ENCODE measurements at regions not wholly inside any gene's neighbourhood (a gene's known extent, or its start where the extent isn't known, plus 50 kb on each side); places are given as distances from the start of the nearest gene placed in this dataset.

- H3K4me3 Mint-ChIP-seq = no peak overlapping the region
- no peak overlapping the region for H3K27ac Mint-ChIP-seq
- CTCF ChIA-PET = interaction anchor here (0.7 kb wide), 1 partner anchor 262 kb away, joined by 3 read pairs; no protein-coding TSS in a partner anchor
- no peaks in the 10 kb centered on the region for H3K27me3 Mint-ChIP-seq
- no peak for DNase-seq
- H3K4me1 Mint-ChIP-seq = no peaks in the 10 kb centered on the region
- H3K9me3 Mint-ChIP-seq = no peaks in the 10 kb centered on the region
- H3K36me3 Mint-ChIP-seq = no peaks in the 10 kb centered on the region
Measured at GRCh38 chr11:105328061-105328460, 188.5 kb upstream of the CARD18 start.

- no peak for DNase-seq
- H3K4me3 Mint-ChIP-seq = no peak overlapping the region
- H3K27me3 Mint-ChIP-seq = no peaks in the 10 kb centered on the region
- CTCF ChIA-PET = no interaction called here
- no peaks in the 10 kb centered on the region for H3K9me3 Mint-ChIP-seq
- no peak overlapping the region for H3K27ac Mint-ChIP-seq
- H3K4me1 Mint-ChIP-seq = no peaks in the 10 kb centered on the region
- H3K36me3 Mint-ChIP-seq = no peaks in the 10 kb centered on the region
Measured at GRCh38 chr11:105324156-105324555, 184.6 kb upstream of the CARD18 start.

- no peak overlapping the region for H3K27ac Mint-ChIP-seq
- H3K4me1 Mint-ChIP-seq = no peaks in the 10 kb centered on the region
- no peaks in the 10 kb centered on the region for H3K36me3 Mint-ChIP-seq
- CTCF ChIA-PET = no interaction called here
- H3K9me3 Mint-ChIP-seq = no peaks in the 10 kb centered on the region
- peaks cover 3% of the 10 kb centered on the region for H3K27me3 Mint-ChIP-seq
- DNase-seq = no peak
- no peak overlapping the region for H3K4me3 Mint-ChIP-seq
Measured at GRCh38 chr11:105321696-105322095, 182.1 kb upstream of the CARD18 start.

- Mint-ChIP-seq H3K4me3 (no peak overlapping the region), H3K9me3 (no peaks in the 10 kb centered on the region), H3K36me3 (no peaks in the 10 kb centered on the region), H3K27ac (no peak overlapping the region), H3K27me3 (peaks cover 3% of the 10 kb centered on the region), H3K4me1 (no peaks in the 10 kb centered on the region)
- CTCF ChIA-PET = no interaction called here
- no peak for DNase-seq
Measured at GRCh38 chr11:105315287-105315686, 175.7 kb upstream of the CARD18 start.

DNA sequence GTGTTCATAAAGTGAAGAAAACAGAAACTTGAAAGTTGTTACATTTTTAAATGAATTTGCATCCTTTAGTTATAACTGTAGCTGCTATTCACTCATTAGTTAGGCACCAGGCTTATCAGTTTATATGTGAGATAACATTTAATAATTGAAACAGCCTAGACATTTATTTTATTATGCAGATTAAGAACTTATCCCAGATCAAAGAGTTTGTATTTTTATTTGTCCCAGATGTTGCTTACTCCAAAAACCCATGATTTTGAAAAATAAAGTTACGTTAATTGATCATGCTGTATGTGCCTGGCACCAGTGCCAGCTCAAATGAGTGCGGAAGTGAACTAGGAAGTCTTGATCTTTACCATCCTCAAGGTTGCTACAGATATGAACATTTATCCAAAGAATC is 172.7 kb upstream of the CARD18 start:
- Mint-ChIP-seq H3K4me3 (no peak overlapping the region), H3K9me3 (no peaks in the 10 kb centered on the region), H3K4me1 (no peaks in the 10 kb centered on the region), H3K27ac (no peak overlapping the region), H3K36me3 (no peaks in the 10 kb centered on the region), H3K27me3 (no peaks in the 10 kb centered on the region)
- CTCF ChIA-PET = interaction anchor here (0.6 kb wide), 1 partner anchor 23 kb away, joined by 3 read pairs; no protein-coding TSS in a partner anchor
- no peak for DNase-seq

DNA sequence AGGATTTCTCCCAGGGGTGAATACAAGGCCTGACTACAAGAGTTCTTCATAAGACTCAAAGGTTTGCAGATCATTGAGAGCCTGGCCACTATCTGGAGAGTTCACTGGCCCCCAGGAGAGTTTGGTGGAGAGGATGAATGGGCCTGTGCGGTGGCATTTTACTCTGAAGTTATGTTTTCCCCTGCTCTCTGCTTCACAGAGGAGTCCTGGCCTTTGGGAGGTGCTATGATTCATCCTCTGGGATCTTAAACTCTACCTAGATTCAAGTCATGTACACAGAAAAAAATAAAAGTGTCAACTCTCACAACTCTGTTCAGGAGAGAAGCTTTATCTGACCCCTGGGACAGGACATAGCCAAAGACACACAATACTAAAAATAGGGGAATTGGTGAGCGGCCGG is 159.1 kb upstream of the CARD18 start:
- CTCF ChIA-PET = no interaction called here
- no peaks in the 10 kb centered on the region for H3K27me3 Mint-ChIP-seq

DNA sequence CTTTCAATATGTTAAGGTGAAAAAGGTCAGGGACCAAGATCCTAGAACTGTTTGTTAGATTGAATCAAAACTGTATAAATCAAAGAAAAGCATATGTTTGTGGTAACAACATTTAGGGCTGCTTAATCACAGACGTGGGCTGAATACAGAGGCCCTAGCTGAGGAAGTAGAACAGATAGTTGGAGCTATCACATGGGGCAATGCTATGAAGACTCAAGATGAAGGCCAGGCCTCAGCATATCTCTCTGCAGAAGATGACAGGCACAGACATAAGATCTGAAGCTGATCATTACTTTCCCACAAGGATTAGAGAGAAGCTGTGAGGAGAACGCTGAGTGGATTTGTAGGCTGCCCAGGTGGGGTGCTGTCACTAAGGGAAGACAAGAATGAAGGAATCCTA is 158.6 kb upstream of the CARD18 start:
- Mint-ChIP-seq H3K4me3 (no peak overlapping the region), H3K9me3 (no peaks in the 10 kb centered on the region), H3K36me3 (no peaks in the 10 kb centered on the region), H3K27me3 (no peaks in the 10 kb centered on the region), H3K27ac (no peak overlapping the region), H3K4me1 (no peaks in the 10 kb centered on the region)
- CTCF ChIA-PET = no interaction called here
- no peak for DNase-seq

More for the DNA sequence above, 159.1 kb upstream of the CARD18 start:
- Mint-ChIP-seq H3K9me3 (no peaks in the 10 kb centered on the region), H3K4me3 (no peak overlapping the region), H3K27ac (no peak overlapping the region), H3K4me1 (no peaks in the 10 kb centered on the region), H3K36me3 (no peaks in the 10 kb centered on the region)
- no peak for DNase-seq

DNA sequence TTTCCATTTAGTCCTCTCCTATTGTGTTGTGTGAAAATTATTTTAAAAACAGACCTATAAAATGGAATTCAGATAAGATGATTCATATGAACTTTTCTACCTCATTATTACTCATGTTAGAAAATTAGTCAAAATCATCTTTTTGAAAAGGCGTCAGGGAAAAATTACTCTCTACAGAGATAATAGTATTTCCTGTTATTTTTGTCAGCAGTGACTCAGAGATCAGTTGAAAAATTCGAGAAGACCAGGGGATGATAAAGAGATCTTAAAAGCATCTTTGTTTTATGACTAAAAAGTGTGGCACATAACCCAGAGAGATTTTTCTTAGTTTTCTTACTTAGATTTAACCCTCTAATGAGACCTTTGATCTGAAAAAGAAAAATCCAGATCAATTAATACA is 157.9 kb upstream of the CARD18 start:
- Mint-ChIP-seq H3K4me1 (no peaks in the 10 kb centered on the region), H3K27ac (no peak overlapping the region), H3K27me3 (no peaks in the 10 kb centered on the region), H3K9me3 (no peaks in the 10 kb centered on the region), H3K4me3 (no peak overlapping the region), H3K36me3 (no peaks in the 10 kb centered on the region)
- DNase-seq = no peak
- CTCF ChIA-PET = no interaction called here

DNA sequence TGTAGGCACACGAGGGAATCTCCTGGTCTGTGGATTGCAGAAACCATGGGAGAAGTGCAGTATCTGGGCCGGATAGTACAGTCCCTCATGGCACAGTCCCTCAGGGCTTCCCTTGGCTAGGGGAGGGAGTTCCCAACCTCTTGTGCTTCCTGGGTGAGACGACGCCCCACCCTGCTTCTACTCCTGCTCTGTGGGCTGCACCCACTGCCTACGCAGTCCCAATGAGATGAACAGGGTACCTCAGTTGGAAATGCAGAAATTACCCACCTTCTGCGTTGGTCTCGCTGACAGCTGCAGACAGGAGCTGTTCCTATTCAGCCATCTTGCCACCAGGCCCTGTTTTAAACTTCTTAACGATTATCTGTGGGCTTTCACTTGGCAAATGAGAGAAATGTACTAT is 157.2 kb upstream of the CARD18 start:
- CTCF ChIA-PET = no interaction called here
- Mint-ChIP-seq H3K4me3 (no peak overlapping the region), H3K27ac (no peak overlapping the region), H3K36me3 (no peaks in the 10 kb centered on the region), H3K27me3 (no peaks in the 10 kb centered on the region), H3K9me3 (no peaks in the 10 kb centered on the region), H3K4me1 (no peaks in the 10 kb centered on the region)
- DNase-seq = no peak

- Mint-ChIP-seq H3K4me1 (no peaks in the 10 kb centered on the region), H3K27ac (no peak overlapping the region), H3K27me3 (no peaks in the 10 kb centered on the region), H3K4me3 (no peak overlapping the region), H3K9me3 (no peaks in the 10 kb centered on the region), H3K36me3 (no peaks in the 10 kb centered on the region)
- no peak for DNase-seq
- CTCF ChIA-PET = no interaction called here
Measured at GRCh38 chr11:105296386-105296785, 156.8 kb upstream of the CARD18 start.

DNA sequence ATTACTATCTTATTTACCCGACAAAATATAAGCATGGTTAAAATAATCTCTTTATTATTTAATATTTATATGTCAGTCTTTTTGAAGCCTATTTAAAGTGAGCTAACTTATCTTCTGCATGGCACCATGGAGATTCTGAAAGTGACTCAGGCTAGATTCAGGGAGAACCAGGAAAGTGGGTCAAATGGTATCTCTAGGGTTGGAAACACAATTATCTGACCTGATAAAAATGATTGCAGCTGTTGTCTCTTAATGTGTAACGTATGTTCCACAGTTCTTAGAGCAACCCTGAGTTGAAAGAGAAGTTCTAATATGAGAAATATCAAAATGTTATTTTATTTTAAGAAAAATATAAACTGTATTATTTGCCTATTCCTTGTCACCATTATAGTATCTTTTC is 143.1 kb upstream of the CARD18 start:
- CTCF ChIA-PET = no interaction called here
- Mint-ChIP-seq H3K4me3 (no peak overlapping the region), H3K4me1 (no peaks in the 10 kb centered on the region), H3K36me3 (no peaks in the 10 kb centered on the region), H3K27me3 (no peaks in the 10 kb centered on the region), H3K27ac (no peak overlapping the region), H3K9me3 (no peaks in the 10 kb centered on the region)
- no peak for DNase-seq

DNA sequence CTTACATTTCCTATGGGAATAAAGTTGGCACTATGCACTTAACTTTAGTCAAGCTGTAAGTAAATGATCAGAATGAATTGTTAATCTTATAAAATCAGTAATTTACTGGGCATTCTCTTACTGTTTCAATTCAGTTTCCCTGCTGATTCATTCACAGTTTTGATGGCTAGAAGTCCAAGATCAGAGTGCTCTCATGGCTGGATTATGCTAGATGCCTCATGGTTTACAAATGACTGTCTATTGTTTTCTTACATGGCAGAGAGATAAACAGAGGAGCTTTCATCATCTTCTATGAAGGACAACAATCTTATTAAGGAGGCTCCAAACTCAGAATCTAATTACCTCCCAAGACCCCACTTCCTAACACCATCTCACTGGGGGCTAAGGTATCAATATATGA is 135.1 kb upstream of the CARD18 start:
- no peak overlapping the region for H3K4me3 Mint-ChIP-seq
- no peak for DNase-seq
- no peak overlapping the region for H3K27ac Mint-ChIP-seq
- no peaks in the 10 kb centered on the region for H3K4me1 Mint-ChIP-seq
- CTCF ChIA-PET = no interaction called here
- no peaks in the 10 kb centered on the region for H3K9me3 Mint-ChIP-seq
- no peaks in the 10 kb centered on the region for H3K27me3 Mint-ChIP-seq
- no peaks in the 10 kb centered on the region for H3K36me3 Mint-ChIP-seq

GRCh38 chr11:105273660-105274280 is 134.2 kb upstream of the CARD18 start:
- H3K27ac Mint-ChIP-seq = no peak overlapping the region
- CTCF ChIA-PET = no interaction called here
- no peaks in the 10 kb centered on the region for H3K9me3 Mint-ChIP-seq
- H3K4me1 Mint-ChIP-seq = no peaks in the 10 kb centered on the region
- DNase-seq = no peak
- H3K36me3 Mint-ChIP-seq = no peaks in the 10 kb centered on the region
- H3K4me3 Mint-ChIP-seq = no peak overlapping the region
- H3K27me3 Mint-ChIP-seq = no peaks in the 10 kb centered on the region

GRCh38 chr11:105269862-105270261 is 130.3 kb upstream of the CARD18 start:
- no peak overlapping the region for H3K27ac Mint-ChIP-seq
- H3K9me3 Mint-ChIP-seq = no peaks in the 10 kb centered on the region
- H3K4me1 Mint-ChIP-seq = no peaks in the 10 kb centered on the region
- no peaks in the 10 kb centered on the region for H3K36me3 Mint-ChIP-seq
- CTCF ChIA-PET = no interaction called here
- H3K27me3 Mint-ChIP-seq = no peaks in the 10 kb centered on the region
- H3K4me3 Mint-ChIP-seq = no peak overlapping the region
- DNase-seq = no peak

DNA sequence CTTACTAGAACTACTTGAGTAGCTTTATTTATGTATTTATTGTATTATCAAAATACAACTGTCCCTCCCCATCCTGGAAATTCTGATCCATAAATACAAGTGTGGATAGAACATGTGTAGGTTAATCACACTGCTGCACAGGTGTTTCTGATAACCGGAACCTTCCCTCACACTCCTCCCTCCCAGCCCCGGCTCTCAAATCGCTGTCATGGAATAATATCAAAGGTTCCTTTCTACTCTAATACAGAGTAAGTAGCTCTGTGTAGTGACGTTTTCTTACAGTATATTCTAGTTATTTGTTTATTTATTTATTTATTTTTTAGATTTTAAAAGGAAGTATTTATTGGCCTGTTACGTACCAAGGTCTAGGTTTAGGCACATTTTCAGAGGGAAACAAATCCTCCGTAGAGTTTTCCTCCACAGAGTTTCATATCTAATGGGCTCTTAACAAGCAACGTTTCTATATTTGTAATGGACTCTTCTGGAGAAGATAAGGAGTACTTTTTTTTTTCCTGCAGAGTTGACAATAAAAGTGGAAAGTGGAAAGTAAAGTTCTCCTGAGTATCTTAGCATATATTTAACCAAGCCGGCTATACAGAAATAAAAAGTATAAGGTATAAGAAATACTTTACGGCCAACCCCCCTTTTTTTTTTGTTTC is 129.0 kb upstream of the CARD18 start:
- Mint-ChIP-seq H3K4me1 (no peaks in the 10 kb centered on the region), H3K27ac (no peak overlapping the region), H3K27me3 (no peaks in the 10 kb centered on the region), H3K9me3 (no peaks in the 10 kb centered on the region), H3K4me3 (no peak overlapping the region), H3K36me3 (no peaks in the 10 kb centered on the region)
- CTCF ChIA-PET = no interaction called here
- no peak for DNase-seq

Data from activated naive CD4-positive, alpha-beta T cell treated with anti-CD3 and anti-CD28 coated beads, Interleukin-2, amount 10 ng/mL, durations not matched to agents 7 days and 5 days (primary cell).